HG03060 (cell line): ENCODE measurements at regions not wholly inside any gene's neighbourhood (a gene's known extent, or its start where the extent isn't known, plus 50 kb on each side); places are given as distances from the start of the nearest gene placed in this dataset.

ENCODE experiments used
- ATAC-seq: cut with Tn5 transposase; IDR thresholded peaks from one replicate; pipeline ENCODE4 v1.9.1; 2021; ENCODE audit warnings: low read depth, moderate number of reproducible peaks; ENCODE audit not compliant: unreplicated experiment

DNA sequence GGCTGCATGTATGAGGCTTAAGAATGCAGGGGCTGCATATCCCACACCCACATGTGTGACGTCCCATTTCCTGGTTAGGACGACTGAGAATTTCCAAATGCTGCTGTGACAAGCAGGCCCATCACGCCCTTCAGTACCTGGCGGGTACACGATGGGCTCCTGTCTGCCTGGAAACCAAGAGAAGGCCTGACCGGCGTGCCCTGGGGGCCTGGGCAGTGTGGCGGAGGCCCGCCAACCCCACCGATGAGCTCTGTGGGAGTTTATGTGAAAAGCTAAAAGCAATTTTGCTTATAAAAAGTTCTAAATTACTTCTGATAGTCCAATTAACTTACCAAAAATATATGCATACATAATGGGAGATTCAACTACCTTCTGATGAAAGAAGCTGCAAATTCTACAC is 837.3 kb downstream of the GALR1 start:
- ATAC-seq, result no peak

DNA sequence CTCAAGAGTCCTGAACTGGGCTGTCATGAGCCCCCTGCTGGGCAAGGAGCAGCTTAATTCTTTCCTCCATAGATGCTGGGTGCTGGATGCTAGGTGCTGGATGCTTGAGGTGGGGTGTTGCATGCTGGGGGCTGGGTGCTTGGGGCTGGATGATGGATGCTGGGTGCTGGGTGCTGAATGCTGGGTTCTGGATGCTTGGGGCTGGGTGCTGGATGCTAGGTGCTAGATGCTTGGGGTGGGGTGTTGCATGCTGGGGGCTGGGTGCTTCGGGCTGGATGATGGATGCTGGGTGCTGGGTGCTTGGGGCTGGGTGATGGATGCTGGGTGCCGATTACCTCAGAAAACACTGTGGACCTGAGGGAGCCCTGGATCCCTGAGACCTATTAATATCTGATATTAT is 837.7 kb downstream of the GALR1 start:
- ATAC-seq, result no peak

GRCh38 chr18:78090584-78090983 is 840.9 kb downstream of the GALR1 start:
- no peak for ATAC-seq

DNA sequence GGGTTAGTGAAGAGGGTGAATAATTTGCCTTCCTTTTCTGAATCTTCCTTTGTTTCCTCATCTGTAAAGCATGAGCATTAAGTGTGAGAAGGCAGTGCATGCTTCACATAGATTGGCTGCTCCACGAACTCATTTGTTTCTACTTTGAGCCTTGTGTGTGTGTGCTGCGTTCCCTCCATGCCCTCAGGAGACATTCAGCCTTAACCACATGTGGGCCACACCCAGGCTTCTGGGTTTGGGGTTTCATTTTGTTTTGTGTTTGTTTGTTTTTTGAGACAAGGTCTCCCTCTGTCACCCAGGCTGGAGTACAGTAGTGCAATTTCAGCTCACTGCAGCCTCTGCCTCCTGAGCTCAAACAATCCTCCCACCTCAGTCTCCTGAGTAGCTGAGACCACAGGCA is 843.3 kb downstream of the GALR1 start:
- ATAC-seq, result no peak

GRCh38 chr18:78099979-78100588 is 850.4 kb downstream of the GALR1 start:
- ATAC-seq, result no peak

- no peak for ATAC-seq
These were observed 851.4 kb downstream of the GALR1 start for GRCh38 chr18:78101091-78101490.

DNA sequence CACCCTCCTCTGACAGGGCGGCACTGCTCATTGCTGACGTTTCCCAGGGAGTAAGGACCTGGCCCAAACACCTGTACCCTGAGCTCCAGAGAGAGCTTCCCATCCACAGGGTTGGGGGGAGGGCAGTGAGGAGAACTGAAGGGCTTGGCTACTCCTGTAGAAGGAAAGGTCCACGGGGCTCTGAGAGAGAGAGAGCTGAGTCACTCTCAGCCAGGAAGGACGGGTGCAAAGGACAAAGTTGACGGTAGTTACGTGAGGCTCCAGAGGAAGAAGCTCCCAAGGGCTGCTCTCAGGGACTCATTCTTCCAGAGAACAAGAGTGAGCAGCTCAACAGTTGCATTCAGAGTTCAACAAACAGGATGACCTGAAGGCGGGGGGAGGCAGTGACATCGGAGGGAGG is 852.5 kb downstream of the GALR1 start:
- ATAC-seq, result no peak

- ATAC-seq, result no peak
These were observed 856.0 kb downstream of the GALR1 start for GRCh38 chr18:78105611-78106010.

GRCh38 chr18:78106946-78107345 is 857.3 kb downstream of the GALR1 start:
- ATAC-seq, result no peak

DNA sequence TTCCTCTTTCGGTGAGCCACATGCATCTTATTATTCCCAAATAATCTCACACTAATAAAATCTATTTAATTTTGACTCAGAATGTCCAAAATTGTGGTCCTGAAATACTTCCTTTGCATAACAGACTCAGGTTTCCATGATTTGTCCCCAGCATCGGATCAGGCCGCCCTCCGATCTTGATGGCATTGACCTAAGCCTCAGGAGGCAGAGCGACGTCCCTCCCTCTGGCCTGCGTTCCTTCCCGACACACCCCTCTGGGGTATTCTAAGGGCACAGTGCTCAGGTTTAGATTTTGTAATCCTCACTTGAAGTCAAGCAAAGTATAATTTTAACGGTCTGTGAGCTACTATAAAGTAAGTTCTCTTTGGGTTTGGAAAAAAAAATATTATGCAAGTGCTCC is 857.7 kb downstream of the GALR1 start:
- ATAC-seq, result no peak

- ATAC-seq, result no peak
These were observed 858.9 kb downstream of the GALR1 start for GRCh38 chr18:78108554-78108953.

- ATAC-seq, result no peak
These were observed 863.7 kb downstream of the GALR1 start for GRCh38 chr18:78113136-78113939.

DNA sequence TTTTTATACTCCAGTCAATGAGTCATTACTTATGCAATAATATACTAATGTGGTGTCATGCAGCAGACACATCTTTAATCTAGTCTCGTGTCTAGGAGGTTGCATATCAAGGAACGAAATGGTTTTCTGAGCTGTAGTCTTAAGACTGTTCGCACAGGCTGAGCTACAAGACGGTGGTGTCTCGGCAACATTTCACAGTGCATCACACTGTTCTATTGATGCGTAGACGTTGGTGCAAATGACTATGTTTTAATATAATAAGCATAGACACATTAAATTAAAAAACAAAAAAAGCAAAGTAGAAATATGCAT is 864.2 kb downstream of the GALR1 start:
- ATAC-seq, result no peak

GRCh38 chr18:78115896-78116561 is 863.6 kb upstream of the SALL3 start:
- no peak for ATAC-seq

DNA sequence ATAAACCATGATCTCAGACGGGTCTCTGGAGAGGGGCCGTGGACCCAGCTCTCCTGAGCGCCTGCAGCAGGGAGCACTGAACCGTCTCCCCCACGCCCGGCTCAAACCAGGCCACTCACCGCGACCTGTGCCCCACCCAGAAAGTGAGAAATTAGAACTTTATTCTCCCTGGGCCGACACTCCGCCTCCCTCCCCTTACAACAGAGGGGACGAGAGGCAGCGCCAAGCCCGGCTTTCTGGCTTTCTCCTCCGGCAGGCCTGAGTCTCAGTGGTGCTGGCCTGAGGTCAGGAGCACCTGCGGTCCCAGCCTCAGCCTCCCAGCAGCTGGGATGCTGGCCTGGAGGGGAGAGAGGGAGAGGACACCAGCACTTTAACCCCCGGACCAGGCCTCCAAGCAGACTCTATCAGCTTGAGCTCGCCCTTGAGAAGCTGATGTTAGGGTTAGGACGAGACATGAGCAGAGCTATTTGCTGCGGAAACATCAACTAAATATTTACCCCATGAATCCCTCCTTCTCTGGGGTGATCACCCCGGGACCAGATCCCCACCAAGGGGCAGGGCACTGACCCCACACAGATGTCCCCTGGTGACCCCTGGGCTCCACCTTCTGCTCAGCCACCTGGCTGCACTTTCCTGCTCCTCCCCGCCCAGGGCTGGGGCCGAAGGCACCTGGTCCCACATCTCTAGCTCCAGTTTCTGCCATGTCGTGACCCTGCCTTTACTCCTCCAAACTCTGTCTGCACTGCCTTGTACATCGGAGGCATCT is 856.3 kb upstream of the SALL3 start:
- ATAC-seq, result no peak

DNA sequence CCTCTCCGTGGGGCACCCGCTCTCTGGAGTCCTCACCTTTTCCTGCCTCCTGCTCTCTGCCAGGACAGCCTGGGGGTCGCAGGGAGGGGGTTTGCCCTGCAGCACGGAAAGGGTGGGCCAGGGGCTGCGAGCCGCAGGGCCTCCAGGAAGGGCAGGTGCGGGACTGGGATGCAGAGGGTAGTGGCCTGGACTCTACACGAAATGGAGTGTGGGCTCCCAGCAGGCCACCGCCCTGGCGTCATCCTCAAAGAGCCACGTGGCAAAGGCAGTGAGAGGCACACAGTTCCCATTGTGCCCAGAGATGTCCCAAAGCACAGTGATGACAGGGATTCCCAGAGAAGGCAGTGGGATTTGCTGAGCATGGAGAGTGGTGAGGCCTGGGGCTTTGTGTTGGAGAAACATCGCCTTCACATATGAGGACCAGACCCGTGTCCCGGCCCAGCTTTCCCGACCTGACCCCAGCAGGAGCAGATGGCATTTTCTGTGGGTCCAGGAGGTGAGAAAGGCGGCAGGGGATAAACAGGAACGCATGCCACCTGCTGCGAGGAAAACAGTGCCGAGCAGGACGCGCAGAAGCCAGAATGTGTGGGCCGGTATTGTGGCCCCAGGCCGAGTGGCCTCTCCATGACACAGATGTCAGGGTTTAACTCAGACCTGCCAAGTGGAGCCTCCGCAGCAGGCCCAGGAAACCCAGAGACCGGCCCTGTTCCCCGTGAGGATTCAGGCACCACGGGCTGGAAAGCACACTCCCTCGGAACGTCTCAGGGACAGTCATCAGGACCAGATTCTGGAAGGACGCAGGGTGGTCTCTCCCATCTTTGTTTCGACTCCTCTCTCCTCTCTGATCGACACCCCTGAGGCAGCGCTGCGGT is 855.5 kb upstream of the SALL3 start:
- no peak for ATAC-seq

- ATAC-seq, result no peak
These were observed 854.3 kb upstream of the SALL3 start for GRCh38 chr18:78125206-78125896.

GRCh38 chr18:78126106-78126505 is 853.5 kb upstream of the SALL3 start:
- no peak for ATAC-seq

- no peak for ATAC-seq
These were observed 853.1 kb upstream of the SALL3 start for GRCh38 chr18:78126536-78126935.

- ATAC-seq, result no peak
These were observed 852.6 kb upstream of the SALL3 start for GRCh38 chr18:78127041-78127440.
